ENCODE measurements at regions not wholly inside any gene's neighbourhood (a gene's known extent, or its start where the extent isn't known, plus 50 kb on each side); places are given as distances from the start of the nearest gene placed in this dataset.

DNA sequence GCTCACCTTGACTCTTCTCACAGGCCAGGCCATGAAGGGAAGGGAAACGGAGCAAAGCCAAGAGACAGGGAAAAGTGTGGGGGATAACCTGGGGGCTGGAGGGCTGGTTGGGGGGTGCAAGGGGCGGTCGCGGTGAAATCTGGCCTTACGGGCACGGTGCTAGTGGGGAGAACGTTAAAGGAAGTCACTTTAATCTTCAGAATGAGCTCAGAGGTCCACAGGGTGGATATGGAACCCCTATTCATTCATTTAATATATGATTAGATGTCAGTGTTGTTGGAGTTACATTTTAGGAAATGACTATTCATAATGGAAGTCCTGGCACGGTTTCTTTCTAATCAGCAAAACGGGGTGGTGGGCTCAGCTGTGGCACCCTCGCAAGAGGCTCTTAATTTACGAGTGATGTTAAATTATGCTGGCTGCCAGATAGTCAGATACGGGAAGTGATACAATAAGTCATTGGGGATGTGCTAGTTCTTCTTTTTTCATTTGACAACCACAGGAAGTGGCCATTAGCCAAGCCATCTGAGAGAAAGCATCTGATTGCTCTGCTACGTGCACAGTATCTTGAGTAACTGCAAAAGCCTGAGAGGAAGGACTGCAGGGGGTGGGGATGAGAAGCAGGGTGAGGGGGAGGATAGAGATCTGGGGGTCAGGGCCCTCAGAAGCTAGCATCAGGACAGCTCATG is 253.0 kb downstream of the QKI start:
- no peak for DNase-seq

DNA sequence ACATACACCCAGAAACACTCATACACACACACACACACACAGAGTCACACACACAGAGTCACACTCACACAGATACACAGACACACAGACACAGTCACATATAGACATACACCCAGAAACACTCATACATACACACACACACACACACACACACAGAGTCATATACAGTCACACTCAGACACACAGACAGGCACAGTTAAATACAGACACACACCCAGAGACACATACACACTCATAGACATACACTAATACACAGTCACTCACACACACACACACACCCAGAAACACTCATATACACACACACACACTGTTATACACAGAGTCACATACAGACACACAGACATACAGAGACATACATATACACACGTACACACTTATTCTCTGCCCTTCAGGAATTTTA is 250.9 kb downstream of the QKI start:
- no peak for DNase-seq

DNA sequence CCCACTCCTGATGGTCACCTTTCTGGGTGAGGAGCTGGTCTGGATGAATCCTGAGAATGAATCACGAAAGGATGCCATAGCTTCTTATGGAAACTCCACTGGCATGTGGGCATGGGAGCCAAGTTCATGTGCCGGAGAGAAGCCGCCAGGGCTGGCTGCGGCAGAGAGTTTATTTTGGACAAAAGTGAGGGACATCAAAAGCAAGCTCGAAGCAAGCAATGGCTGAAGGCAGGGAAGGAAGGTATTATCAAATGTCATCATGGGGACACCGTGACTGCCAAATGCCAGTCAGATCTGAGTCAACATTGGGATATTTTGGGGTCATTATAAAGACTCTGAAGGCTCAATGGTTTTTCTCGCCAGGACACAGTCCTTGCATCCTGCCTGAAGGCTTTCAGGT is 249.1 kb downstream of the QKI start:
- no peak for DNase-seq

DNA sequence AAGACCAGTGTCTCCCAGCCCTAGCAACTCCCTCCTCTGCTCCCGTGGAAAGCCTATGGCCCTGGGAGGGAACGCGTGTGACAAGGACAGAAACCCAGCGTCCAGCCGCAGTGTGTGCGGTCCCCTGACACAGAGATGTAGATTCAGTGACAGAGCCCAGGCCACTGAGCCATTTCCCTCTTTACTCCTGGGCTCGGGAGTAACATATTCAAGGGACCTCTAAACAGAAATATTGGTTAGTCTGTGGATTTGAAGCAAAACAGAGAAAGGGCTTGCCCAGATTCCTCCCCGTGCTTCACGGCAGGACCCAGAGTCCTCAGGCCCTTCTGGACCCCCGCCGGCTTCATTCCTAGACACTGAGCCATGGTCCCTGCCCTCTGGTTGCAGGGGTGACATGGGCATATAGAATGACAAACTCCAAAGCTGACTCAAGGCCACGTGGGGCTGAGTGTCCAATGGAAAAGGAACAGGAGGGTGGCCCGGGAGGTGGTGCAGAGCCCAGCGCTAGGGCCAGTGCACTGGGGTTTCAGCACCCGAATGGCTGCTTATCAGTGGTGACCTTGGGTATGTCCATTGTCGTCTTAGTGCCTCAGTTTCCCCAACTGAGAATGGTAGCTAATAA is 248.2 kb downstream of the QKI start:
- no peak for DNase-seq

DNA sequence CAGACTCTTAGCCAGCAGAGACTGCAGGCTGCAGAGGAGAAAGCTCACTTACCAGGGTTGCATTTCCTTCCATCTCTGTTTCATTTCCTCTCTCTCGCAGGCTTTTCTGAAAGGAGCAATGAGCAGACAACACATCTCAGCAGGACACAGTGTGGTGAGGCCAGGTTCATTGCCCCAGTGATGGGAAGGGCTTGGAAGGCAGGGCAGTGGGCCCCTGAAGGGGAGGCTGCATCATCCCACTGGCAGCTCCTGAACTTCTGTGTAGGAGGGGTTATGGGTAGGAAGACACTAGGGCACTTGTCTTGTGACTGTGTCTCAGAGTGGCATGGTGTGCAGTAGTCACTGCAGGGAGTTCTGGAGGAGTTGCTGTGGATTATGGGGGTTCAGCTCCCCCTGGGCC is 246.8 kb downstream of the QKI start:
- DNase-seq = no peak

DNA sequence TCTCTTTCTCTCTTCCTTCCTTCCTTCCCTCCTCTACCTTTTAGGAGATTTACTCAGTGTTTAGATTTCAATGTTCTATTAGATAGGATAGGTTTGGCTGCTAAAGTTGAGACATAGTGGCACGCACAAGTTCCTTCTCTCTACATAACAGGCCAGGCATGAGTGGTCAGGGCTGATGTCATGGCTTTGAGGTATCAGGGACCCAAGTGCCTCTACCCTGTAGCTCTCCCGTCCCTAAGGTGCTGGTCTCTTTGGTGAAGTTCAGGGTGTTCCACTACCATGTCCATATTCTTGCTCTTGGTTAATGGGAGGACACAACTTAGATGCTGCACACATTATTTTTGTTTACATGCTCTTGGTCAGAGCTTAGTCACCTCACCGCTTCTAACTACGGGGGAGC is 245.3 kb downstream of the QKI start:
- DNase-seq = no peak

DNA sequence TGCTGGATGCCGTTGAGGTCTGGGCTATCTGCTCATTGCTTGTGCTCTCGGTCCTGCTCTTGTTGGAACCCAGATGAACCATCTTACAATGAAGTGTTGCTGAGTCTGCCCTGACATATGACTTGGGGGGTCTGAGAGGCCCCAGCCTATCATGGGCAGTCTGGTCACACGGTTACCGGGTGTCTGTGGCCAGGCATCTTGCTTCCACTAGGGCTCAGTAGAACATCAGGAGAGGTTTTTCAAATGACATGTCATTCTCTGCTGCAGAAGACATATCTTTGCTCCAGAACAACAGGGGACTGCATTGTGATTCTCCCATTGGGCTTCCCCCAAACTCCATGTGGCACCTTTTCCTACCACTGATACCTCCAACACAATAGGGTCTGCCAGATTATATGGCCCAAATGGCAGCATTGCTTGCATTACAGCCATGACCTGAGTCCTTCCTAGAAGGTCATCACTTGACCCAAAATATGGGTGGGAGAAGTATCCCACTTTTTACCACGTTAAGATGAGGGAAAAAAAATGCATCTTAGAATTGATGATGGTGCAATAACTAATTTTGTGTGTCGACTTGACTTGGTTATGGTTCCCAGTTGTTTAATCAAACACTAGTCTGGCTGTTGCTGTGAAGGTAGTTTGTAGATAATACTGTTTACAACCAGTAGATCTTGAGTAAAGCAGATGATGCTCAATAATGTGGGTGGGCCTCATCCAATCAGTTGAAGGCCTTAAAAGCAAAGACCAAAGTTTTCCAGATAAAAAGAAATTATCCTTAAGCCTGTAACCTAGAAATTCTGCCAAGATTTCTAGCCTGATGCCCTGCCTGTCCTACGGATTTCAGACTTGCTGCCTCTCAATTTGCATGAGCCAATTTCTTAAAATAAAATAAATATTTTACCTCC is 241.0 kb downstream of the QKI start:
- DNase-seq = no peak

DNA sequence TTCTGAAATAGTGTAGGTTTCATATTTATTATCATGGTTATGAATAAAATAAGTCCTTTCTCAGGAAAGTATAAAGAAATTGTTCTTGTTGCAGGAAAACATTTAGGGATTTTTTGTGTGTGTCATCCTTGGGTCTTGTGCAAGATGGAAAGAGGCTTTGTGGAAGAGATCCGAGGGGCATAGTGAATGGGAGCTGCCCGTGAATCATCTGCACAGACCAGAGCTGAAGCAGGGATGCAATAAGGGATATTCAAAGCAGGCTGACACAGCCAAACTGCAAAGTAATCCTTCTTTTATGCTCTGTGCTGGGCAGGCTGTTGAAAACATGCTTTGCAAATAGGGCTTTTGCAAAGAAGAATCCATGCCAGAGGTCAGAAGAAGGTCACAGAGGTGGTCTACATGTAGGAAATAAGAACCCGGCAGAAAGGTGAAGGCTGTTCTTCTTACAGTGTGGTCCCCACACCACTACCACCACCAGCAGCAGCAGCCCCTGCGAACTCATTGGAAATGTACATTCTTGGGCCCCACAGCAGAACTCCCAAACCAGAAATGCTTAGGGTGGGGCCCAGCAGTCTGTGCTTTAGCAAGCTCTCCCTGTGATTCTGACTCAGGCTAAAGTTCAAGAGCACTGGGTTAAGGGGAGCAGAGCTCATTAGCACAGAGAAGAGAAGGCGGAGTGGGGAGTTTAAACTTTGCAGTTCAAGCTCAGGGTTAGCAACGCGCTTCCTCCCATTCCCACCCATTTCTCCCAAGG is 237.6 kb downstream of the QKI start:
- DNase-seq = no peak

DNA sequence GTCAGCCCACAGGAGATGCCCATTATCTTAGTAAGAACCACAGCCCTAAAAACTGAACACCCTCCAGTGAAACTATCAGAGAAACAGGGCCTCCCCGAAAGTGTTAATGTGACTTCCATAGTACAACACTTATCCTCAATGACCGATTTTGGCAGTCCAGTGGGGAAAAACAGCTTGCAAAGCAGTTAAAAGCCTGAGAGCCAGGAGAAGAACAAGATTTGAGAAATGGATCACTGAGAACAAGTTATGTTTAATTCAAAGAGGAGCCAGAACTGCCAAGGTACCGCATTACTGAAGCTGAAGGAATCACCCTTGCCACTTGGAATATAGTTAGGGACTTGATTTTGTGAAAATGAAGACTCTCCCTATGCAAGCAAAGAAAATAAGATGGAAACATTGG is 236.9 kb downstream of the QKI start:
- DNase-seq = no peak

DNA sequence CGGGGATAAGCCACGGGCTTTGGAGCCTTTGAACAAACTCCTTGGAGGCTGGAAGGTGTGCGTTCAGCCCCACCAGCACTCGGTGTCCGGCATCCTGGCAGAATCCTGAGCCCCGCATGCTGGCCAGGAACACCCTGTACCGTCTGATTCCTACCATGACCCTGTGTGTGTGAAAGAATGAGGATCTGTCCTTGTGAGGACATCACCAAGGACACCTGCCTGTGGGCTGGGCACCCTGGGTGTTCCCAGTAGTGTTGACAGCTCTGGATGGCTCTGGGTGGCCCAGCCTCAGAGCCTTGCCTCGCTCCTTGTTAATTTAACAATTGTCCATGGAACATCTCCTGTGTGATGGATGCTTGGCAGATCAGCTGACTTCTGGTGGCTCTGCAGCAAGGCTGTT is 234.3 kb downstream of the QKI start:
- no peak for DNase-seq

DNA sequence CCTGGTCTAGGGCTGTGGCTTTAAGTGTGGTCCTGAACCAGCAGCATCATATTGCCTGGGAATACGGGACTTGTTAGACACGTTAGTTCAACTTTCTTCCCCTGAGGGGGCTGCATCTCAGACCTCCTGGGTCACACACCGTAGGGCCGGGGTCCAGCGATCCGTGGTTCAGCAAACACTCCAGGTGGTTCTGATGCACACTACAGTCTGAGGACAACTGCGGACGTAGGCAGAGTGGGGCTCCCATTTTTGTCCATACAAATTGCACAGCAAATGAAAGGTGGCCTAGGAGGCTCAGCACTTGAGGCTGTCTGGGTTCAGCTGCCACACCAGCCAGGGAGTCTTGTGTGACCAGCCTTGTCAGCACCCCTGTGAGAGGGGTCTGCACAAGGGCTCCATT is 233.1 kb downstream of the QKI start:
- no peak for DNase-seq

DNA sequence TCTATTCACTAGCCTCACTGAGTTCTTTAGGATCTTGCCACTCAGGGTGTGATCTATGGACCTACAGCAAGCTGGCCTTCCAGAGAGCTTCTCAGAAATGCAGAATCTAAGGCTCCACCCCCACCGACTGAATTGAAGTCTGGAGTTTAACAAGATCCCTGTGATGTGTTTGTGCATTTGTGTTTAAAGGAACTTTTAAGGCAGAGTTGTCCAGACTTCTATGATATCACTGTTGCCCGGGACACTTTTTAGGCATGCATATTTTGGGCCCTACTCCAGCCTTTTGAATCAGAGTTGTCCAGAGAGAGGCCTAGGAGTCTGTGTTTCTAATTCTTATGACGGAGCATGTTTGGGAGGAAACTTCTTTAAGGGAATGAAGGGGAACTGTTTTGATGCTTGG is 232.3 kb downstream of the QKI start:
- no peak for DNase-seq

DNA sequence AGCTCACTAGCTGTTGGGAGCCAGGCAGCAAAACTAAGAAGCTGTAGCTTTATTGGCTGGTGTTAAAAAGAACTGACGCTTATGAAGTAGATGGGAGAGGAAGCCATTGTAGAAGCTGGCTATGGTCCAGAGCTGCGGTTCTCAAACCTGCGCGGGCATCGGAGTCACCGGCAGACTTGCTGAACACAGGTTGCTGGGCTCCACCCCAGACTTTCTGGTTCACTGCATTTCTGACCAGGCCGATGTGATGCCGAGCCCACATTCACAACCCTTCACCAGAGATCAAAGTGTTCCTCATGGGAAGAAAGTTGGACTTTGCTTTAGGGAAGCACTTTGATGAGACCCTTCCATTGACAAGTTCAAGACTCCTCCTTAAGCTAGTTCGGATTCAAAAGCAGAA is 231.6 kb downstream of the QKI start:
- DNase-seq = no peak

DNA sequence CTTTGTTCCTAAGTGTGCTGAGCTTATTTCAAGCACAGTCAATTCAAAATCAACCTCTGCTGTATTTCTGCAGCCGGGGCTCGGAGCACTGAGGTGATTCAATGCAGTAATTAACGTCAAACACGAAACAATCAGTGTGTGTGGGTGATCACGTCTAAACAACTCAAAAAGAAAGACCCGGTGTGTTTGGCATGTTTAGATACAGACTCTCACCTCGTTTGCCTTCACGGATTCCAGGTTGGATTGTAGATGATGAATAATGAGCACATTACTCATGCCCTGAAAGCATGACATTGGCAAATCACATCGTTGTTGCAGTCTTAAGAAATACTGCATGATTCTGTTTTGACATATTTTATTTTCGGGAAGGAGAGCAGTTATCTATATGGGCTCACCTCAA is 231.0 kb downstream of the QKI start:
- DNase-seq = no peak

DNA sequence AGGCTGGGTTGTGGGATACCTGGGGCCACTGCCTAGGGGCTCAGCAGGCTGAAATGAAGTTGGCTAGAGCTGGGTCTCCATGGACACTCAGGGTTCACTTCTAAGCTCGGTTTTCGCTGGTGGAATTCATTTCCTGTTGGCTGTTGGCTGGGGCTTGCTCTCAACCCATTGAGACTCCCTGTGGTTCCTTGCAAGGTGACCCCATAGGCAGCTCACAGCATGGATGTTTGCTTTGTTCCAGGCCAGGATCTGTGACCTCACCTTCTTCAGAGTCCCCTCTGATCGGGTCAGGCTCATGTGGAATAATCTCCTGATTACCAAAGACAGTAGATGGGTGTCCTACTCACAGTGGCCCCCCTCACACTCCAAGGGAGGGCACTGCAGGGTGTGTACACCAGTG is 229.3 kb downstream of the QKI start:
- DNase-seq = no peak

DNA sequence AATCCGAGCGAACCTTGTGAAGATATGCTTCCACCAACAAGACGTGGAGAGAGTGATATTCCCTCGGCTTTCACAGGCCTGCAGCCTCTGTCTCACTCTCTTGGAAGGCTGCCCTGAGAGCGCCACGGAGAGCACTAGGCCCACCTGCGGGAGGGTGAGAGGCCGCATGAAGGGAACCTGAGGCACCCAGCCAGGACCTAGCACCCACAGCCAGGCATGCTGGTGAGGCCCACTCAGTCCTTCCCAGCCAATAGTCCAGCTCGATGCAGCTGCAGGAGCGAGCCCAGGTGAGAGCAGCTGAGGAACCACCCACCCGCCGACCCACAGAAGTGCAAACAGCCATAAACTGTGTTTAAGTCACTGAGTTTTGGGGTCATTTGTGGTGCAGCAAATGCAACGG is 227.2 kb downstream of the QKI start:
- DNase-seq = no peak

DNA sequence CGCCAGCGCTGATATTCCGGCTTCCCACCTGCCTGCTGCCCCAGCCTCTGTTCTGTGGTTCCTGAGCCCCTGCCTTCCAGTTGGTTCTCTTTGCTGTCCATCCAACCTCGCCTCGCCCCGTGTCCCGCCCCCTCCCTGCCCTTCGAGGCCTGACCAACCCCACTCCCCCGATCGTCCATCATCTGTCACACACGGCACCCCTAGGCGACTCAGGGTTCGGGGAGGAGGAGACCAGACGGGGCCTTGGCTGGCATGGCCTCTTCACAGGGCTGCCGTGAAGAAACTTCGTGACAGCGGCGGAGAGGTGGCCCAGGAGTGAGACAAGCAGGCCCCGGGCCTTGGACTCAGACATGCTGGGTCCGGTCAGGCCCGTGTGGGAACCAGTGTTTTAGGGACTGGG is 226.1 kb downstream of the QKI start:
- DNase-seq = no peak

DNA sequence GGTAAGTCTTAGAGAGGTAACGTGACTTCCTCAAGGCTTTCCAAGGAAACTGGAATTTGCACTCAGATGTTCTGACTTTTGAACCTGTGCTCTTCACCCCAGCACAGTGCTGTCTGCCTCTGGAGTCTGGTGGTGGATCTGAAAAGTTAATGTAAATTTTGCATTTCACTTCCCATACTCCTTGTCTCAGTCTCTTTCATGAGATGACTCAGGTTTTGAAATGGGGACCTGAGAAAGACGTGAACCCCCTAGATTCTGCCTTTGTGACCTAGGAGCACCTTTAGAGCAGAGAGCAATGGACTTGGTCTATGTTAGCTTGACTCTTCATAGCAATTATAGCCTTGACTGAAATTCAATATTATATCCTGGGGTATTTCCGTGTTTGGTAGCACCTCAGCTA is 223.0 kb downstream of the QKI start:
- no peak for DNase-seq

DNA sequence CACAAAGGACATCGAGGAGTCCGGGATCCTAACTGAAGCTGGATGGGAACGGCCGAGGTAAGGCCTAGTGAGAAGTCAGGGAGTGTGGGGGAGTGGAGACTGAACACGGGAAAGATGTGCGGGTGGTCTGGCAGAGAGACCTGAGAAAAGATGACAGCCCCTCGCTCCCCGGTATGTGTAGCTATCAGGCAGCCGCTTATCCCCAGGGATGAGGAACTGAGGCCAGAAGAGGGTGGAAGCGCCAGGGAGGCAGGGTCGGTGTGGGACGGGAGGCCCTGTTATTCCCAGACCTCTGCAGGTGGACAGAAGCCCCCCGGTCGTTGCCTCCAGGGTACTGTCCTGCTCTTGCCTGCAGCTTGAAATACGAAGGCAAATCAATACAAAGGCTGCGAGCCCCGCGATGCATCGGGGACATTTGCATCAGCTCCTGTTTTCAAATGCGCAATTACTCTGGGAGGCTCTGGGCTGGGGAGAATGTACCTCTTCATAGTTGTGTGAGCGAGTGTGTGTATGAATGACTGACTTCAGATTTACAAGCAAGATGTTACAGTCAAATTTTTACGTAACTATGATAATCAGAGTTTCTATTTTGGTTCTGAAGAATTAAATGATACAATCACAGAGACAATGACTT is 221.3 kb downstream of the QKI start:
- DNase-seq = no peak

DNA sequence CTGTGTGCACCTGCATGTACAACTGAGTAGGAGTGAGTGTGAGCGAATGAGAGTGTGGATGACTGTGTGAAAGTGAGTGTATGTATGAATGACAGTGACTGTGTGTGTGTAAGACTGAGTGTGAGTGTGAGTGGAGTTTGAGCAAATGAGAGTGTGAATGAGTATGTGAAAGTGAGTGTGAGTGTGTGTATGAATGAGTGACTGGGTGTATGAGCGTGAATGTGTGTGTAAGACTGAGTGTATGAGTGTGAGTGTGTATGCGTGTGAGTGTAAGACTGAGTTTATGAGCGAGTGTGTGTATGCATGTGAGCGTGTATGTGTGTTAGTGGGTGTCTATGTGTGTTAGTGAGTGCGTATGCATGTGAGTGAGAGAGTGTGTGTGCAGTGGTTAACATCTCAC is 220.8 kb downstream of the QKI start:
- no peak for DNase-seq

DNA sequence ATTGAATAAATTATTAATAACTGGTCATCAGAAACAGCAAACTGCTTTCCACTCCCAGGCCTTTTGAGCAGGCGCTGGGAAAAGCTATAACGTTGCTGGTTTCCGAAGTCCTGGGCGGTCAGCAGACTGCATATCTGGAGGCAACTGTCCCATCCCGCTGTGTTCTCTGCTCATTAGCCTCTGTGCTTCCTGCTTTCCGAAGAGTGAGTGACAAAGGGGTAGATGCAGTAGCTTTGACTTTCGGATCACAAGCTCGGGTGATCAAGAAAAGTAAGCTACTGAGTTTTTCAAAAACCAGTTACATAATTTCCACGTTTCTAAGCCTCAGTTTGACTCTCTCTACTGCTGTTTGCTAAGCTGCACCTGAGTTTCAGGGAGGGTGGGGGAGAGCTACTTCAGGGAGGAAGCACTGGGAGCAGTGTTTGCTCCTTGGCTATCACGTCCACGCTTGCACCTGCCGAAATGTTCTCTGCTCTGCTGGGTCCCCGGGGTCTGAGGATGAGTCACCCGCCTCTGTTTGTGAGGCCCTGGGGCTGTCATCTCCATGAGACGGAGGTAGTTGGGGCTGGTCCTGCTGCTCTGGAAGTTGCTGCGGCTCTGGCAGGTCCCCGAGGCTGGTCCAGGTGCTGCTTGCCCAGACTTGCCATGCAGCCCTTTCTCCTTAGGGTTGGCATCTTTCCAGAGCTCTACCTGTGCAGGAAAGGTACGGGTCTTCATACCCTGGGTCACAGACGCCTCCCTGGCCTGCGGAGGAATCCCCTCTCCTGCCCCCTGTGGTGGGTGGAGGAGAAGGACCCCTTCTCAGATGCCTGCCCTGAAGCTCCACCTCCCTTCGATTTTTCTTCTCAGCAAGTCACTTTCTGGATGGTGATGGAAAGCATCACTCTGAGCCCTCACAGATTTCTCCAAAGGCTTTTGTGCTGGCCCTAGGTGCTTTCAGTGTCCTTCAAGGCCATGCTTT is 220.0 kb downstream of the QKI start:
- DNase-seq = no peak

DNA sequence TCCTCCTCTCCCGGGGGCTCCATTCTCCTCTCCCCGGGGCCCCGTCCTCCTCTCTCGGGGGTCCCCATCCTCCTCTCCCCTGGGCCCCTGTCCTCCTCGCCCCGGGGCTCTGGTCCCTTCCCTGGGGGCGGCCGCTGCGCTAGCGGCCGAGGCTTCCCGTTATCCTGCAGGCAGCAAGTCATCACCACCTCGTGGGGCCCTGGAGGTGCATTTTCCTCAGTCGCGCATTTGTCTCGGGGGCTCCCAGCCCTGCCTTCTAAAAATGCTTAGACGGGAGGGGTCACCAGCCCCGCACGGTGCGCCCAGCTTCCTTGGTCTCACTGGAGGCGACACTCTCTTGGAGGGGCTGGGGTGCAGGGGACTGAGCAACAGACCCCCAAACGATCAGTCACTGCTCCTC is 216.5 kb downstream of the QKI start:
- DNase-seq = no peak

Data from activated naive CD4-positive, alpha-beta T cell treated with Interleukin-2 at 50 U/mL for 16 hours (primary cell).